Type B pancreatic cell (in vitro differentiated cells): ENCODE measurements at regions not wholly inside any gene's neighbourhood (a gene's known extent, or its start where the extent isn't known, plus 50 kb on each side); places are given as distances from the start of the nearest gene placed in this dataset.

Experiments
- DNase-seq: peaks from one replicate; pipeline ENCODE4 v3.0.0; 2021; ENCODE audit warnings: mixed read lengths; ENCODE audit not compliant: unreplicated experiment; ENCODE audit errors: extremely low spot score
- H3K27ac Mint-ChIP-seq: 2 replicates; pipeline ENCODE4 v1.8.0; 2021; ENCODE audit warnings: mild to moderate bottlenecking, mixed read lengths
- H3K27me3 Mint-ChIP-seq: 2 replicates; pipeline ENCODE4 v1.8.0; 2021; ENCODE audit warnings: mixed read lengths
- H3K36me3 Mint-ChIP-seq: 2 replicates; pipeline ENCODE4 v1.8.0; 2021; ENCODE audit warnings: mixed read lengths
- H3K4me1 Mint-ChIP-seq: one replicate; pipeline ENCODE4 v1.8.0; 2021; ENCODE audit warnings: mixed read lengths; ENCODE audit not compliant: unreplicated experiment
- H3K4me3 Mint-ChIP-seq: 2 replicates; pipeline ENCODE4 v1.8.0; 2021; ENCODE audit warnings: mild to moderate bottlenecking, mixed read lengths
- H3K9me3 Mint-ChIP-seq: 2 replicates; pipeline ENCODE4 v1.8.0; 2021; ENCODE audit warnings: mixed read lengths
- TF ChIP-seq, protein P1 (sequence below): fragments of 200-600 bp; sonication (generic); conservative IDR thresholded peaks from 2 replicates; pipeline ENCODE4 v1.5.0; 2021; ENCODE audit warnings: antibody characterized with exemption, mild to moderate bottlenecking

DNA sequence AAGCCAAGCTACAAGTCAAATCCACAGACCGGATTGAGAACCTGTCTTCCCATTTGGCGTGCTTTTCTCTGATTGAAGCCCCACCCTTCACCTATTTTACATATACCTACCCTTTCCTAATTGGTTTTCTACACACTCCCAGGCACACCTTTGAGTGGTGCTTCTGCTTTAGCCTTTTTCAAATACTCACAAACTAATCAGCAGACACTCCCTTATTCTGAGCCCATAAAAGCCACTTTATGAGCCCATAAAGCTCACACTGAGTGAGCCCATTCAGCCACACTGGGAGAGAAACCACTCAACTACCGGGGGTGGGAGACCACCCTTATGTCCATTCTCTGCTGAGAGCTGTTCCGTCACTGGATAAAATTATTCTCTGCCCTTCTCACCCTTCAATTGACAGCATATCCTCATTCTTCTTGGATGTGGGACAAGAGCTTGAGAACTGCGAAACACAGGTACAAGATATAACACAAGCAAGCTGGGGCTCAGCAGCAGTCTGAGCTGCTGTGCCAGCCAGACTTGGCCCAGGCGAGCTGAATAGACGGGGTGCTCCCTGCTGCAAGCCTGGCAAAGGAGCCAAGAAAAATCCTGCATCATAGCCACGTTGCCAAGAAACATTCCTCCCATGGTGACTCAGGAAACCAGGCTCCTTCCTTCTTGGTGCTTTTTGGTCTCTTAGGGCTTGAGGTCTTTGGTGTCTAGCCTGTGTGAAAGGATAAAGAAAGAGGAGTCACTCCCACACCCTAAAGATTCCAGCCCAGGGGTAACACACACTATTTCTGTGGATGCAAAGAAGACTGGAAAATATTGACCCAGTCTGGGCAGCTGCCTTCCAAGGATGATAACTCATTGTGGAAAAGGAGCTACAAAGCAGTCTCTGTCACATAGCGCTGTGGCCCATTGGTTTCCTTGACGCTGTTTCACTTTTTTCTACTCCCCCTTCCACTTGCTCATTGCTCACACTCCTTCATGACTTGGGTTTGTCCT, 609.7 kb downstream of the MCTP2 start:
- no peaks in the 10 kb centered on the region for H3K36me3 Mint-ChIP-seq
- H3K4me3 Mint-ChIP-seq, result no peak overlapping the region
- peaks cover 9% of the 10 kb centered on the region for H3K4me1 Mint-ChIP-seq
- H3K27ac Mint-ChIP-seq, result no peak overlapping the region
- DNase-seq, result no peak
- TF ChIP-seq, protein P1, sequence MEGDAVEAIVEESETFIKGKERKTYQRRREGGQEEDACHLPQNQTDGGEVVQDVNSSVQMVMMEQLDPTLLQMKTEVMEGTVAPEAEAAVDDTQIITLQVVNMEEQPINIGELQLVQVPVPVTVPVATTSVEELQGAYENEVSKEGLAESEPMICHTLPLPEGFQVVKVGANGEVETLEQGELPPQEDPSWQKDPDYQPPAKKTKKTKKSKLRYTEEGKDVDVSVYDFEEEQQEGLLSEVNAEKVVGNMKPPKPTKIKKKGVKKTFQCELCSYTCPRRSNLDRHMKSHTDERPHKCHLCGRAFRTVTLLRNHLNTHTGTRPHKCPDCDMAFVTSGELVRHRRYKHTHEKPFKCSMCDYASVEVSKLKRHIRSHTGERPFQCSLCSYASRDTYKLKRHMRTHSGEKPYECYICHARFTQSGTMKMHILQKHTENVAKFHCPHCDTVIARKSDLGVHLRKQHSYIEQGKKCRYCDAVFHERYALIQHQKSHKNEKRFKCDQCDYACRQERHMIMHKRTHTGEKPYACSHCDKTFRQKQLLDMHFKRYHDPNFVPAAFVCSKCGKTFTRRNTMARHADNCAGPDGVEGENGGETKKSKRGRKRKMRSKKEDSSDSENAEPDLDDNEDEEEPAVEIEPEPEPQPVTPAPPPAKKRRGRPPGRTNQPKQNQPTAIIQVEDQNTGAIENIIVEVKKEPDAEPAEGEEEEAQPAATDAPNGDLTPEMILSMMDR, result no peak
- H3K9me3 Mint-ChIP-seq, result peaks cover 3% of the 10 kb centered on the region
- H3K27me3 Mint-ChIP-seq, result no peaks in the 10 kb centered on the region

DNA sequence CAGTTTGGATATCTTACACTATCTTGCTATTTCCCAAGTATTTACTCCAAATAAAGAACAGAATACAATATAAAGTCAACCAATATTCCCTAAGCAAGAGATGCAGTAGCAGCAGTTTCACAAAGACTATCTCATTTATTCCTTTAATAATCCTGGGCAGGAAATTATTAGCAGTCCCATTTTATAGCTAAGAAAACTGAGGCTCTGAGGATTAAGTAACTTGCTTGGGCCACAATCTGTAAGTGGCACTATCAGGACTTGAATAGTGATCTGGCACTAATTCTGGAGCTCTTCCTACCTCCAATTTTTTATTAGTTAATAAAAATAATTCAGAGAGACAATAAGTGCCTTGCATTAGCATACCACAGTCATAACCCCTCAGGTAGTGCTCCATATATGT, 611.7 kb downstream of the MCTP2 start:
- H3K4me3 Mint-ChIP-seq, result no peak overlapping the region
- DNase-seq, result no peak
- H3K9me3 Mint-ChIP-seq, result peaks cover 11% of the 10 kb centered on the region
- no peaks in the 10 kb centered on the region for H3K36me3 Mint-ChIP-seq
- H3K27ac Mint-ChIP-seq, result no peak overlapping the region
- TF ChIP-seq, protein P1, result no peak
- H3K27me3 Mint-ChIP-seq, result peaks cover 4% of the 10 kb centered on the region
- H3K4me1 Mint-ChIP-seq, result peaks cover 9% of the 10 kb centered on the region

DNA sequence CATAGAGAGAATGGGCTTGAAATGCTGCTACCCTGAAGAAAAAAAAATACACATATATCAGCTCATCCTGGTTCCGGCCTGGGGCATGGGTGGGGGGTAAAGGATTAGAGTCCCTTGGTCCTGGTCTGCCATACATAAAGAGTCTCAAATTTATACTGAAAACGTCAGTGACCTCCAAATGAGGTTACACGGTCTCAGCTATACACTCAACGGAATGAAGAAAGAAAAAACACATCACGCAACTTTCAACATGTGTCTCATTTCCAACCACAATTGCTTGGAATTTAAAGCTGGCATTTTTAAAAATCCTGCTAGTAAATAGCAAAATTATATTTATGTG, 612.8 kb downstream of the MCTP2 start:
- DNase-seq, result no peak
- H3K4me1 Mint-ChIP-seq, result peaks cover 9% of the 10 kb centered on the region
- H3K27me3 Mint-ChIP-seq, result peaks cover 4% of the 10 kb centered on the region
- H3K9me3 Mint-ChIP-seq, result peaks cover 11% of the 10 kb centered on the region
- H3K4me3 Mint-ChIP-seq, result peak overlapping the region; percentile 34
- TF ChIP-seq, protein P1, result no peak
- H3K27ac Mint-ChIP-seq, result peak overlapping the region; percentile 71
- no peaks in the 10 kb centered on the region for H3K36me3 Mint-ChIP-seq

DNA sequence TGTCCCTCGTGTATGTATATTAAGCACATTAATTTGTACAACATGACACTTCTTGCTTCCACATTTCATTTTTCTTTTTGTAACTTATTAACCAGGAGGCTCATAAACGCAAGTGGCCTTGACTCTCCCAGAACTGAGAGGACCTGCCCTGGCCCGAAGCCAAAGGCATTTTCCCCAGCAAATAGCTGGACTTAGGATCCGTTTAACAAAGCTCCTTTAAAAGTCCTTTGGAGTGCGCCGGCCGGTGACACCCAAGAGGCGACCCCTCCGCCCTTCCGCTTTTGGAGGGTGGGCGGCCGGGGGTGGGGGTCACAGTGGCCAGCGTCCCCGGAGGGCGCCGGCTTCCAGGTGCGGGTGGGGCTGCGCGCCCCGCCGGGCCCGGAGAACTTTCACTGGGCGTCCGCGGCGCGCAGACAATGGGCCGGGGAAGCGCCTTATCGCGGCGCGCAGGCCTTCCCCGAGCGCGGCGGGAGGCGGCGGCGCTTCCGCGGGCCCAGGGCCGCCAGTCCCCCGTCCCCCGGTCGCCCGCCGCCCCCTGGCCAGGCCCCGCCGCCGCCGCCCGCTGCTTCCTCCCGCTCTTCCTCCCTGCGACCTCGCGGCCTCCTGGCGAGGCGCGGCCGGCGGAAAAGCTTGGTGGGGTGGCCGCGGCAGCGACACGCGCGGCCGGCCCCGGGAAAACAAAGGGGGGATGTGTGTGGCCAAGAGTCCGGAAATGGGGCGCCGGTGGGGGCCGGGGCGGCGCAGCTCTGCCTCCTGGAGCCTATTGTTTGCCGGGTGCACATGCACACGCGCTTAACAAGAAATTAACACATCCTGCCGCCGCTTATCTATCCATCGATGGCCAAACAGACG, 613.4 kb downstream of the MCTP2 start:
- Mint-ChIP-seq H3K4me3 (peak overlapping the region; percentile 87), H3K9me3 (peaks cover 11% of the 10 kb centered on the region), H3K27ac (peak overlapping the region; percentile 83), H3K27me3 (peaks cover 4% of the 10 kb centered on the region), H3K36me3 (no peaks in the 10 kb centered on the region), H3K4me1 (peaks cover 9% of the 10 kb centered on the region)
- peak; percentile 73 for DNase-seq
- TF ChIP-seq, protein P1, result peak; percentile 22

DNA sequence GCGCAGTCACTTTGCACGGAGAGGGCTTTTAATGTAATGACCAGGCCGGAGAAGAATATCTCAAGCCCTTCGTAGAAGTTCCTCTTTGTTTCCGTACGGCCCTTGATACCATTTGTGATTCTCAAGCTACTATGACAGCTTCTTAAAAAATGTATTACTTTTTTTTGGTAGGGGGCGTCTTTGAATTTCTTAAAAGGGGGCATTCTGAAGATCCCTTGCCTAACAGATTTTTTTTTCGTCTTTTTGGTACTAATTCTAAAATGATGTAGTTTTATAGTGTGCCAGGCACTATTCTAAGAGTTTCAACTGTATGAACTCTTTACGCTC, 614.0 kb downstream of the MCTP2 start:
- TF ChIP-seq, protein P1, result no peak
- Mint-ChIP-seq H3K36me3 (no peaks in the 10 kb centered on the region), H3K27ac (peak overlapping the region; percentile 83), H3K27me3 (peaks cover 4% of the 10 kb centered on the region), H3K4me1 (peaks cover 9% of the 10 kb centered on the region), H3K9me3 (peaks cover 14% of the 10 kb centered on the region), H3K4me3 (peak overlapping the region; percentile 87)
- DNase-seq, result no peak
